Forelimb muscle (tissue), 1 donor: ENCODE measurements at regions not wholly inside any gene's neighbourhood (a gene's known extent, or its start where the extent isn't known, plus 50 kb on each side); places are given as distances from the start of the nearest gene placed in this dataset.
"Not testable (repeated sequence)": the region's sequence is repeated elsewhere in the genome, so short reads cannot be mapped to it uniquely, and the experiment has no call there.

Experiments used
- DNase-seq: peaks from one replicate; pipeline ENCODE4 v3.0.0-alpha.2; 2013; ENCODE audit warnings: low read depth

GRCh38 chr6:113659762-113660404, 197.3 kb upstream of the MARCKS start:
- no peak for DNase-seq

- DNase-seq, result no peak
Measured at GRCh38 chr6:113660819-113661218, 196.3 kb upstream of the MARCKS start.

DNA sequence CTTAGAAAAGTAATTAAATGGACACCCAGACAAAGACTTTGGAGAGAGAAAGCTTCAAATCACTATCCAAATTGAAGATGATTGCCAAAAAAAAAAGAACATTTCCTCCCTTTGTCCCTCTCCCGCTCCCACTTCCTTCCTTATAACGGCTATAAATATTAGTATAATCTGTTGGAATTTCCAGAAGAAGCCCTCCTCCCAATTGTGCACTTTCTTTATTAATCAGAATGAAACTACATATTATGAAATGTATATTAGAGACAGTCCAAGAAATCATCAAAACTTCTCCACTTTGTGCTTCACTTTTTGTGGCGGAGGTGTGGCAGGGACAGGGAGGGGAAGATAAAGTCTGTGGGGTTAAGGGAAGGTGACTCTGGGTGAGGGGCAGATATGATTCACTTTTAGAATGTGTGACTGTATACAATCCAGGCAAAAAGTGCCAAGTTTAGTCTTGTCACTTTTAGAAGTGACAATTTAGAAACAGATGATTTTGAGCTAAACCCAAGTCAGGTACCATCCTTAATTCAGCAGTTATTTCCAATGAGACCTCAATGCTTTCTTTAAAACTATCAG, 195.0 kb upstream of the MARCKS start:
- no peak for DNase-seq

- DNase-seq, result no peak
Measured at GRCh38 chr6:113662688-113663333, 194.3 kb upstream of the MARCKS start.

- no peak for DNase-seq
Measured at GRCh38 chr6:113664909-113665308, 192.2 kb upstream of the MARCKS start.

- no peak for DNase-seq
Measured at GRCh38 chr6:113668641-113669408, 188.3 kb upstream of the MARCKS start.

DNA sequence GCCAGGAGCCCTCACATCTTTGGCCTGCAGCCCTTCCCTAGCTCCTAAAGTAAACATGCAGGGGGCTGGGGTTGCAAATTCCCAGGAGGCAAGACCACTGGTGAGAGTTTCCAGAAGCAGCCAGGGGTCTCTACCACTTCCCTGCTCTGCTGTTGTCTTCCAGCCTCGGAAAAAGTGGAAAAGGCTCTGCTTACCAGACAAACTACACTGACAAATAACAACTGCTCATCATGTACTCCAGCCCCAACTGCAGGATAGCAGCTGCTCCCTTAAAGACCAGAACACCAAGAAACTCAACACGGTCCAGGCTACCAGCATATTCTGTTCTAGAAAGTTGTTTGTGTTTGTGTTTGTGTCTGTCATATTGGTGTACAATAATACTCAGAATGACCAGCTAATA, 187.5 kb upstream of the MARCKS start:
- no peak for DNase-seq

DNA sequence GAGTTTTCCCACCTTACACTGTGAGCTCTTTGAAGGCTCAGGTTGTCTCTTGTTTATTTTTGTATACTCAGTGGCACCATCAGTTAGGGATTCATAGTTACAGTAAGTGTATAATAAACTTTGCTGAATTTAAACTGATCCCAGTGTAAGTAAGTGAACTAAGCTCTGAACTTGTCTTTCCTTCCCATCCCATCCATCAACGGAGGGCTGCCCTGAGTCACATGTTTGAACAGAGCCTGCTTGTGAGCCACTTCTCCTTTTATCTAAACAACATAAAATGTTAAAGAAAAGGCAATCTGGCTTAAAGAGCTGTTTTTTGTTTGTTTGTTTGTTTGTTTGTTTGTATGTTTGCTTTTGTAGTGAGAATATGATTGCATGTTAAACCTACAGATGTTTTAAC, 185.7 kb upstream of the MARCKS start:
- no peak for DNase-seq

DNA sequence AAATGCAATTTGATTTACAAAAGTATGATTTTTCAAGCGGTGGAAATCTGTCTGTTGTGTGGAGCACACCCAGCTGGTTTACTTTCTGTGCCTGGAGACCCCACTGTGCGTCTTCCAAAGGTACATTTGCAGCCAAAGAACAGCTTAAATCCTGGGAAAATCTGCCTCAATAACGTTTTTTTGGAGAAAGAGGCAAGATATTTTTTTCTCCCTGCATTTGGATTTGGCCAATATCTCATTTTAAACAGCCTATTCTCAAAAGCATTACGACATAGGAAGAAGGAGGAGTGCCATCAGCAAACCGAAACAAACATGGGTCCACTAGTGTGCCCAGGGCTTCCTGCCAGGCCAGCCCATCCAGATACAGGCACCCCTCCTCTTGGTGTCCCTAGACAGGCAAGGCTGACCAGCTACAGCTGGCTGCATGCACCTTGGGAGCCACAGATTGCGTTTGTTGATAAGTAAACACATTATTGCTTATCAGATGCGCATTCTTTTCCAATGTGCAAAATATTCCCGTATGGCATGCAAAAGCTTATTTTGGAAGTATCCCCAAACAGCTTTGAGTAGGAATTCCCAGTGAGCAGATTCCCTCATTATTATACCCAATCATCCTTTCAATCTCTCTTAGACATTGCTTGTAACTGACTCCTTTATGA, 184.5 kb upstream of the MARCKS start:
- peak; percentile 78 for DNase-seq

DNA sequence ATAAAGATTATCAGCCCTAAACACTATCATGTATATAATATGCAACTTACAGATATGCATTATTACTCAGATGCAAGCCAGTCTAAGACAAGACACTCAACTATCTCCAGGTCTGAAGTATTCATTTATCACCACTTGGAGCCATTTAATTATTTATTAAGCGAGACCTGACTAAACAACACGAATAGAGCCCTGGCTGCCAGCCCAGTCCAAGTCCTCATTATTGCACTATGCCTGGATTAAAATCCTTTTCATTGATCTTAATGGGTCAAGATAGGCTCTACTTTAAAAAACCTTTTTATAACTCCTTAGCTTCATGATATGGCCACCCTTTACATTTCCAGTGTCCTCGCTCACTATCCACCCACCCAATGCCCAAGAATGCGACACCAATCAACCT, 183.1 kb upstream of the MARCKS start:
- DNase-seq, result no peak

DNA sequence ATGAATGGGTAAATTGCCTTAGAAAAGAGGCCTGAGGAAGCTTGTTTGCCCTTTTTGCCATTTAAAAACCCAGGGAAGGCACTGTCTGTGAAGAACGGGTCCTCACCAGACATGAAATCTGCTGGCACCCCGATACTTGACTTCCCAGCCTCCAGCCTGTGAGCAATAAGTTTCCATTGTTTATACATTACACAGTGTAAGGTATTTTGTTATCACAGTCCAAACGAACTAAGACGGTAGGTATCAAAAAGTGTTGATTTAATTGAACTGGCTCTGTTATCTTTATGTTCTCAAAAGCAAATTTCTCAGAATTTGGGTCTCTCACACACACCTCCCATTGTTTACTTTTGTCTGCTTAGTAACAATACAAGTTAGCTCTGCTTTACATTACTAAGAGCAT, 181.1 kb upstream of the MARCKS start:
- DNase-seq, result no peak

GRCh38 chr6:113676968-113677367, 180.2 kb upstream of the MARCKS start:
- no peak for DNase-seq

- no peak for DNase-seq
Measured at GRCh38 chr6:113679051-113679450, 178.1 kb upstream of the MARCKS start.

DNA sequence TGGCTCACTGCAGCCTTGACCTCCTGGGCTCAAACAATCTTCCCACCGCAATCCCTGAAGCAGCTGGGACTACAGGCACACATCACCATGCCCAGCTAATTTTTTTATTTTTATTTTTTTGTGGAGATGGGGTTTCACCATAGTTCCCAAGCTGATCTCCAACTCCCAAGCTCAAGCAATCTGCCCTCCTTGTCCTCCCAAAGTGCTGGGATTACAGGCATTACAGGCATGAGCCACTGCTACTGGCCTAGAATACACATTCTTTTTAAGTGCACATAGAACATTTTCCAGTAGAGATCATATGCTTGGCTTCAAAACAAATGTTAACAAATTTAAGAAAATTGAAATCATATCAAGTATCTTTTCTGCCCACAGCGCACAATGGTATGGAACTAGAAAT, 176.8 kb upstream of the MARCKS start:
- no peak for DNase-seq

DNA sequence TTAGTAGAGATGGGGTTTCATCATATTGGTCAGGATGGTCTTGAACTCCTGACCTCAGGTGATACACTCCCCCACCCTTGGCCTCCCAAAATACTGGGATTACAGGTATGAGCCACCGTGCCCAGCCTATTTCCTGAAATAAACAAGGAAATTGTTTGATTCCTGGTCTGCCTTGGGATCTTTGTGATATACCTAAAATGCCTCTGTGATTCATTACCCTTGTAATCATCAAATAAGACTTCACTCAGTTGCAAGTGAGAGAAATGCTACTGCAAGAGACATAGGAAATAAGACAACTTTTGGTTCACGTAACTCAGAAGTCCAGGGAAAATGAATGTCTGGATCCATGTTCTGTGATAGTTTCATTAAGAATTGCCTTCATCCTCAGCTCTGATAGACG, 173.2 kb upstream of the MARCKS start:
- no peak for DNase-seq

DNA sequence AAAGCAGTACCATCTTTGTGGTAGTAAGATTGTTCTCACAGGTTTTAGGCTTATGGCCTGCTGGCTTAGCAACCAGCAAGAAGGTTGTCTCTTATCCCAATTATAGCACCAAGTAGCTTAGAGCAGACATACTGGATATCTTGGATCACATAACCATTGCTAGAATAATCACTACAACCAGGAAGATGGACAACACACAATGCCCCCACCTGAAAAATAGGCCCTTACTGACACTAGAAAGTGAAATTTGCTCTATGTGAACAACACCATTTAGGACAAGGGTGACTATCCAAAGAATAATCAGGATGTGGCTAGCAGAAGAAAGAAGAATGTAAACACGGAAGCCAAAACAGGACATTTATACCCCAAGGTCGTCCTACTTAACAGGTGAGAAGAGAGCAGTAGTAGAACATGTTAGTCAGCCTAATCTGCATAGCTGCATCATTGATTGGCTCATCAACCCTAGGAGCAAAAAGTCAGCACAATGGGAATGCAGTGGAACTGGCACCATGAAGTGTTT, 172.7 kb upstream of the MARCKS start:
- no peak for DNase-seq

DNA sequence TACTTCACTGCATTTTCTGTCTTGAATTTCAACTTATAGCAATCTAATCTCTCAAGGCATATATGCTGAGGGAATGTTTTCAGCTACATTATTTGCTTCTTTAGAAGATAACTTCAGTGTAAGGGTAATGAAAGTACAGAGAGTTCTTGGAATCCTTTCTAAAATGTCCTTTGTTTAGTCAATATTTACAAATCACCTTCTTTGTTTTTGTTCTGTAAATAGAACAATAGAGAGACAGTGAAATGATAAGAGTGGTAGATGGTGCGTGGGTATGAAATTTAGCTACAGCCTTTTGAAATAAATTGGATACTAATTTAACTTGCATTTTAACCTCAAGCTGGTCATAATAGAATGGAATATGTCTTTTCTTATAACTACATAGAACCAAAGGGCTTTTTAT, 171.1 kb upstream of the MARCKS start:
- DNase-seq, result no peak

- DNase-seq, result not testable (repeated sequence)
Measured at GRCh38 chr6:113689620-113690019, 167.5 kb upstream of the MARCKS start.

GRCh38 chr6:113690281-113691259, 166.6 kb upstream of the MARCKS start:
- DNase-seq, result no peak

- DNase-seq, result no peak
Measured at GRCh38 chr6:113691260-113691656, 165.9 kb upstream of the MARCKS start.

GRCh38 chr6:113693851-113694250, 163.3 kb upstream of the MARCKS start:
- no peak for DNase-seq
